Skeletal muscle satellite cell (primary cell): ENCODE measurements at regions not wholly inside any gene's neighbourhood (a gene's known extent, or its start where the extent isn't known, plus 50 kb on each side); places are given as distances from the start of the nearest gene placed in this dataset.
"Not testable (repeated sequence)": the region's sequence is repeated elsewhere in the genome, so short reads cannot be mapped to it uniquely, and the experiment has no call there.

Experiments
- H3K27me3 ChIP-seq: 2 replicates; pipeline ENCODE4 v1.7.0; 2013; ENCODE audit warnings: low read length; ENCODE audit not compliant: control insufficient read depth, insufficient read depth
- H3K36me3 ChIP-seq: 2 replicates; pipeline ENCODE4 v1.7.0; 2013; ENCODE audit warnings: mild to moderate bottlenecking, control low read depth, low read length; ENCODE audit not compliant: insufficient read depth
- H3K4me1 ChIP-seq: 2 replicates; pipeline ENCODE4 v1.7.0; 2013; ENCODE audit warnings: low read length; ENCODE audit not compliant: control insufficient read depth, insufficient read depth
- H3K4me2 ChIP-seq: 2 replicates; pipeline ENCODE4 v1.7.0; 2013; ENCODE audit warnings: mild to moderate bottlenecking, low read length
- H3K4me3 ChIP-seq: 2 replicates; pipeline ENCODE4 v1.7.0; 2013; ENCODE audit warnings: low read length
- H3K9ac ChIP-seq: 2 replicates; pipeline ENCODE4 v1.7.0; 2013; ENCODE audit warnings: mild to moderate bottlenecking, low read depth, low read length, moderate library complexity
- H3K9me3 ChIP-seq: replicated peaks from 2 replicates; pipeline ENCODE4 v1.7.0; 2013; ENCODE audit warnings: mild to moderate bottlenecking, control low read depth, low read length

GRCh38 chr2:33927756-33928155 is 328.7 kb upstream of the FAM98A start:
- H3K27me3 ChIP-seq, result no peaks in the 10 kb centered on the region
- no peaks in the 10 kb centered on the region for H3K36me3 ChIP-seq
- H3K4me1 ChIP-seq, result no peaks in the 10 kb centered on the region
- H3K4me3 ChIP-seq, result no peak overlapping the region
- H3K4me2 ChIP-seq, result no peak overlapping the region
- no peak overlapping the region for H3K9ac ChIP-seq
- peaks cover 8% of the 10 kb centered on the region for H3K9me3 ChIP-seq

GRCh38 chr2:33925311-33925710 is 326.2 kb upstream of the FAM98A start:
- no peak overlapping the region for H3K4me3 ChIP-seq
- H3K27me3 ChIP-seq, result no peaks in the 10 kb centered on the region
- no peaks in the 10 kb centered on the region for H3K36me3 ChIP-seq
- H3K9ac ChIP-seq, result no peak overlapping the region
- H3K4me1 ChIP-seq, result no peaks in the 10 kb centered on the region
- peaks cover 8% of the 10 kb centered on the region for H3K9me3 ChIP-seq
- no peak overlapping the region for H3K4me2 ChIP-seq

- no peak overlapping the region for H3K9ac ChIP-seq
- H3K36me3 ChIP-seq, result no peaks in the 10 kb centered on the region
- H3K9me3 ChIP-seq, result peaks cover 8% of the 10 kb centered on the region
- no peak overlapping the region for H3K4me2 ChIP-seq
- no peak overlapping the region for H3K4me3 ChIP-seq
- H3K4me1 ChIP-seq, result no peaks in the 10 kb centered on the region
- H3K27me3 ChIP-seq, result no peaks in the 10 kb centered on the region
Observed at GRCh38 chr2:33924586-33925169, 325.6 kb upstream of the FAM98A start.

GRCh38 chr2:33917252-33917651 is 318.2 kb upstream of the FAM98A start:
- Histone ChIP-seq H3K36me3 (no peaks in the 10 kb centered on the region), H3K9me3 (no peaks in the 10 kb centered on the region), H3K4me2 (no peak overlapping the region), H3K4me3 (no peak overlapping the region), H3K4me1 (no peaks in the 10 kb centered on the region), H3K9ac (no peak overlapping the region), H3K27me3 (no peaks in the 10 kb centered on the region)

GRCh38 chr2:33913071-33913616 is 314.0 kb upstream of the FAM98A start:
- H3K27me3 ChIP-seq, result no peaks in the 10 kb centered on the region
- H3K4me3 ChIP-seq, result no peak overlapping the region
- H3K36me3 ChIP-seq, result no peaks in the 10 kb centered on the region
- H3K4me1 ChIP-seq, result no peaks in the 10 kb centered on the region
- no peak overlapping the region for H3K4me2 ChIP-seq
- H3K9ac ChIP-seq, result no peak overlapping the region
- no peaks in the 10 kb centered on the region for H3K9me3 ChIP-seq

- Histone ChIP-seq H3K27me3 (no peaks in the 10 kb centered on the region), H3K9ac (no peak overlapping the region), H3K36me3 (no peaks in the 10 kb centered on the region), H3K4me1 (no peaks in the 10 kb centered on the region), H3K4me3 (no peak overlapping the region), H3K4me2 (no peak overlapping the region), H3K9me3 (no peaks in the 10 kb centered on the region)
Observed at GRCh38 chr2:33911327-33911726, 312.2 kb upstream of the FAM98A start.

- Histone ChIP-seq H3K36me3 (no peaks in the 10 kb centered on the region), H3K9me3 (no peaks in the 10 kb centered on the region)
Observed at GRCh38 chr2:33909945-33910695, 311.0 kb upstream of the FAM98A start.

GRCh38 chr2:33907866-33908265 is 308.8 kb upstream of the FAM98A start:
- Histone ChIP-seq H3K36me3 (no peaks in the 10 kb centered on the region), H3K27me3 (no peaks in the 10 kb centered on the region), H3K4me2 (no peak overlapping the region), H3K9me3 (no peaks in the 10 kb centered on the region), H3K4me1 (no peaks in the 10 kb centered on the region), H3K4me3 (no peak overlapping the region), H3K9ac (no peak overlapping the region)

More at GRCh38 chr2:33909945-33910695, 311.0 kb upstream of the FAM98A start:
- Histone ChIP-seq H3K4me2 (no peak overlapping the region), H3K4me3 (no peak overlapping the region), H3K4me1 (no peaks in the 10 kb centered on the region), H3K27me3 (no peaks in the 10 kb centered on the region), H3K9ac (no peak overlapping the region)

- H3K4me3 ChIP-seq, H3K4me1 ChIP-seq, H3K36me3 ChIP-seq, H3K9ac ChIP-seq, H3K9me3 ChIP-seq, H3K4me2 ChIP-seq, H3K27me3 ChIP-seq: not testable (repeated sequence)
Observed at GRCh38 chr2:33906129-33906528, 307.0 kb upstream of the FAM98A start.

GRCh38 chr2:33904801-33905200 is 305.7 kb upstream of the FAM98A start:
- Histone ChIP-seq H3K27me3 (no peaks in the 10 kb centered on the region), H3K9me3 (no peaks in the 10 kb centered on the region), H3K4me3 (no peak overlapping the region), H3K9ac (no peak overlapping the region), H3K36me3 (no peaks in the 10 kb centered on the region), H3K4me2 (no peak overlapping the region), H3K4me1 (no peaks in the 10 kb centered on the region)

- H3K4me1 ChIP-seq, result no peaks in the 10 kb centered on the region
- H3K27me3 ChIP-seq, result no peaks in the 10 kb centered on the region
- H3K9ac ChIP-seq, result no peak overlapping the region
- H3K36me3 ChIP-seq, result no peaks in the 10 kb centered on the region
- no peak overlapping the region for H3K4me2 ChIP-seq
- H3K4me3 ChIP-seq, result no peak overlapping the region
- no peaks in the 10 kb centered on the region for H3K9me3 ChIP-seq
Observed at GRCh38 chr2:33903701-33904100, 304.6 kb upstream of the FAM98A start.

GRCh38 chr2:33903215-33903614 is 304.1 kb upstream of the FAM98A start:
- Histone ChIP-seq H3K4me1 (no peaks in the 10 kb centered on the region), H3K4me2 (no peak overlapping the region), H3K9me3 (no peaks in the 10 kb centered on the region), H3K27me3 (no peaks in the 10 kb centered on the region), H3K9ac (no peak overlapping the region), H3K4me3 (no peak overlapping the region), H3K36me3 (no peaks in the 10 kb centered on the region)
